Fibroblast of the aortic adventitia (primary cell): ENCODE measurements at regions not wholly inside any gene's neighbourhood (a gene's known extent, or its start where the extent isn't known, plus 50 kb on each side); places are given as distances from the start of the nearest gene placed in this dataset.

Experiments used
- DNase-seq: peaks from one replicate; pipeline ENCODE4 v3.0.0-alpha.2; 2010; ENCODE audit warnings: low read depth
- H3K4me3 ChIP-seq: 2 replicates; pipeline ENCODE4 v1.5.1; 2011; ENCODE audit warnings: low read depth, mild to moderate bottlenecking, control low read depth, low read length, moderate library complexity
- TF ChIP-seq, protein P1 (sequence below): IDR thresholded peaks from 2 replicates; pipeline ENCODE4 v1.5.1; 2011; ENCODE audit warnings: mild to moderate bottlenecking, low read length, control low read depth, inconsistent platforms; ENCODE audit not compliant: insufficient read depth

DNA sequence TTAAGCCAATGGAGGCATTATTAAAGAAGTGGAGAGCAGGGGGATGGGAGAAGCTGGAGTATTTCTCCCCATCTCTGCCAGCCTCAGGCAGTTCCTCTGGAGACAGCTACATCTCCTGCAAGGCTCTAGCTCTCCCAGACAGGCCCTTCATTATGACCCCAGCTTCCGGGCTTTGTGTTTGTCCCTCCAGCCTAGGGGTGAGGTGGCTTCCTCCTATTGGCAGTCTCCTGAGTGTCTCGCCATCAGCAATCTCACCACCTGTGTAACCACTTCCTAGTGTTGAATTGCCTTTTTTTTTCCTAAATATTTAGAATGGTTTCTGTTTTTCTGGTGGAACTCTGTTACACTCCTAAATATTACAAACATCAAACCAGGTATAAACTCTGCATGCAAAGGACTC is 122.3 kb downstream of the FAM174B start:
- DNase-seq = no peak
- H3K4me3 ChIP-seq = no peak overlapping the region
- TF ChIP-seq, protein P1, sequence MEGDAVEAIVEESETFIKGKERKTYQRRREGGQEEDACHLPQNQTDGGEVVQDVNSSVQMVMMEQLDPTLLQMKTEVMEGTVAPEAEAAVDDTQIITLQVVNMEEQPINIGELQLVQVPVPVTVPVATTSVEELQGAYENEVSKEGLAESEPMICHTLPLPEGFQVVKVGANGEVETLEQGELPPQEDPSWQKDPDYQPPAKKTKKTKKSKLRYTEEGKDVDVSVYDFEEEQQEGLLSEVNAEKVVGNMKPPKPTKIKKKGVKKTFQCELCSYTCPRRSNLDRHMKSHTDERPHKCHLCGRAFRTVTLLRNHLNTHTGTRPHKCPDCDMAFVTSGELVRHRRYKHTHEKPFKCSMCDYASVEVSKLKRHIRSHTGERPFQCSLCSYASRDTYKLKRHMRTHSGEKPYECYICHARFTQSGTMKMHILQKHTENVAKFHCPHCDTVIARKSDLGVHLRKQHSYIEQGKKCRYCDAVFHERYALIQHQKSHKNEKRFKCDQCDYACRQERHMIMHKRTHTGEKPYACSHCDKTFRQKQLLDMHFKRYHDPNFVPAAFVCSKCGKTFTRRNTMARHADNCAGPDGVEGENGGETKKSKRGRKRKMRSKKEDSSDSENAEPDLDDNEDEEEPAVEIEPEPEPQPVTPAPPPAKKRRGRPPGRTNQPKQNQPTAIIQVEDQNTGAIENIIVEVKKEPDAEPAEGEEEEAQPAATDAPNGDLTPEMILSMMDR = no peak

DNA sequence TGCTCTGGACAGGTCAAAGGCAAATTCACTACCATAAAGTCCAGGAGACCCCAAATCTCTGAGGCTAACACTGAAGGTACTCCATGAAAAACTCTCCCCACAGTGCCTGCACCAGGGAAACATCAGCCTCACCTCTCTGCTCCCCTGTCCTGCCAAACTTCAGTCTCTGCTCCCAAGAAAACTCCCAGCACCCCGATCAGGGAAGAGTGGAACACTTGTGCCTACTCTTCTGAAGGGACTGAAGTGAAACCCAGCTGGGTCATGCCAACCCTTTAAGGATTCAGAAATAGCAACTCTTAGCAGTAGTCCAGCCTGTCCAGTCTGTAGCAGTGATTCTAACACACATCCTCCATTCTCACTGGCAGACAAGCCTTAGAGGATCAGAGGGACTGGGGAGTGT is 124.2 kb downstream of the FAM174B start:
- DNase-seq = no peak
- no peak overlapping the region for H3K4me3 ChIP-seq
- TF ChIP-seq, protein P1 = no peak

DNA sequence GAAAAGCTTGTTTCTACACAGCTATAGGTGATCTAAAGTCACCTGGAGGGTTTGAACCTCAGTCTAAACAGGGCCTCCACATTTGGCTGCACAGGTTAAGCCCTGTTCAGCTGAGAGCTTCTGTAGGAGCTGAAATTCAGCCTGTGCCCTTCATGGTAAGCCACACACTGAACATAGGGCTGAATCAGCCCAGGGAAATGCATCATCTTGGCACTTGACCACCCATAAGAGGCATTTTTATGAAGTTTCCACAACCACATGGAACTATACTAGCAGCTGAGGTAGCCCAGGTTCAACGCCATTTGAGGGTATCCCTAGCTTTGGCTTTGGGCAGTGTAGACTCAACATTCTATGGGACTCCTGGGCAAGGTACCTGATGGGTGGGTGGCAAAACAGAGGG is 126.8 kb downstream of the FAM174B start:
- no peak for DNase-seq
- TF ChIP-seq, protein P1 = no peak
- H3K4me3 ChIP-seq = no peak overlapping the region

DNA sequence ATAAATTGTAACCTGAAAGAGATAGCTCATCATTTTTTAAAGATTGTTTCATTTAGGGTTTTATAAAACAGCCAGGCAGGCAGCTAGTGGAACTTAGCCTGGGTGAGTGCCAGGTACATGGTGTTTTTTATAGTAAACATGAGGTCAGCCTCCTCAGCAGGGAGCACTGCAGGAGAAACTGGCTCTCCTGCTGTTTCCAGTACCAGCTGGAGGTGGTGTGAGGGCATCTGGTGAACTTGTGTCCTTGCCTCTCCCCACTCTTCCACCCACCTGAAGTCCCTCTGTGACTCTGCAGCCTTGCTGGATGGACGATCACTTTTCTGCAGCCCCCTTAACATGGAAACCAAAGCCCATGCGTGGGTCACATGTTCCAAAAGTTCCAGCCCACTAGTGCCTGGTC is 128.4 kb downstream of the FAM174B start:
- no peak overlapping the region for H3K4me3 ChIP-seq
- DNase-seq = no peak
- TF ChIP-seq, protein P1 = no peak

DNA sequence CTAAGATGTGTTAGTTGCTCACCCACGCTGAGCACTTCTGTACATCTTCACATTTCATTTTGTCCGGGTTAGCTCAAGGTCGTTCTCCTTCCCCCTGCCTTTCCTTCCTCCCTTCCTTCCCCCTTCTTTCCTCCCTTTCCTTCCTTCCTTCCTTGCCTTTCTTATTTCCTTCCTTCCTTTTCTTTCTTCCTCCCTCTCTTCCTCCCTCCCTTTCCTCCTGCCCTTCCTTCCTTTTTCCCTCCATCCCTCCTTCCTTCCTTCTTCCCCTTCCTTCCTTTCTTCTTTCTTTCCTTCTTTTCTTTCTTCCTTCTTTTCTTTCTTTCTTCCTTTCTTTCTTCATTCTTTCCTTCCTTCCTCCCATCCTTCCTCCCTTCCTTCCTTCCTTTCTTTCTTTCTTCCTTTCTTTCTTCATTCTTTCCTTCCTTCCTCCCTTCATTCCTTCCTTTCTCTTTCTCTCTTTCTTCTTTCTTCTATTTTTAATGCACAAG is 129.8 kb downstream of the FAM174B start:
- DNase-seq = no peak
- no peak overlapping the region for H3K4me3 ChIP-seq
- TF ChIP-seq, protein P1 = no peak

DNA sequence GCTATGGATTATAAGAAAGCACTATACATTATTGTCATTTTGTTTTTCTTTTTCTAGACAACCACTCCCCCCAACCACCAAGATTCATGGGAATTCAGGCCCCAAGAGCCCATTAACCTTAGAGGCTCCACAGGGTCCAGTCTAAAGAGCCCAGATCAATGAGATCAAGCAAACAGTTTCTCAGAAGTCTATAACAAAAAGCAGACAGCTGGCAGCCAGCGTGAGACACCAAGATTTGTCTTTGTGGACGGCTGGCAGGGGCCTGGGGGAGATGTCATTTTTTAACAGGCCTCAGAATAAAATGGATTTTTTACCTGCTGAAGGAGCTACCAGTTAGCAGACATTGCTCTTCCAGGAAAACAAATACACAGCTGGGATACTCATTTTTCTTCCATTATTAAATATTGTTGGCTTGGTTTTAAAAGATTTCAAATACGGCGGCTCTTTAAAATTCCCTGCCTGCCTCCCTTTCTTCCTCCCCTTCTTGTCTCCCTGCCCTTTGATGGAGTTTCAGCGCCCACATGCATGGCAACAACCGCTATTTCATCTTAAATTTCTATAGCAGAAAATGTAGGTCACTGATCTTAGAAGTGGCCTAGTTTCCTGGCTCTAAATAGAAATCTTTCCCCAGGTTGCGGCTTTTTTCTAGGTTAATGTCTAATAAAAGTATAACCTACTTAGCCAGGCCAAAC is 130.6 kb downstream of the FAM174B start:
- no peak for DNase-seq
- TF ChIP-seq, protein P1 = no peak
- no peak overlapping the region for H3K4me3 ChIP-seq

DNA sequence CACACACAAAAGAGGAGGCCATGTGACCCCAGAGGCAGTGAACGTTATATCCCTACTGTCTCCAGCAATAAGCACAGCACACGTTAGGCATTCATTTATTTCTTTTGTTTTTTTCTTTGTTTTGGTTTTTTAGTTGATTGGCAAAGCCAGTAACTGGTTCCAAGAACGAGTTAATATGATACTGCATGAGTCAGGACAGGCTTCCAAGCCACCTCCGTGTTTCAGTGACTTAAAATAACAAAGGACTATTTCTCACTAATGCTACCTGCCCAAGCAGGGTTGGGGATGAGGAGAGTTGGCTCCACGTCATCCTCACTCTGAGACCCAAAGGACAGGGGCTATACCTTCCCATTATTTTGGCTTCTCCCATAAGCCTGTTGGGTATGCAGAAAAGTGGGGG is 130.5 kb downstream of the ST8SIA2 start:
- no peak for DNase-seq
- TF ChIP-seq, protein P1 = no peak
- H3K4me3 ChIP-seq = no peak overlapping the region
